C4-2B (cell line): ENCODE measurements at regions not wholly inside any gene's neighbourhood (a gene's known extent, or its start where the extent isn't known, plus 50 kb on each side); places are given as distances from the start of the nearest gene placed in this dataset.

Source experiments
- H3K27ac ChIP-seq: fragments of 450-650 bp; 2 replicates; pipeline ENCODE4 v1.5.1; 2017
- ZFX ChIP-seq: fragments of 450-650 bp; IDR thresholded peaks from 2 replicates; pipeline ENCODE4 v1.6.1; 2017
- TF ChIP-seq, protein P1 (sequence below): fragments of 450-650 bp; conservative IDR thresholded peaks from 2 replicates; pipeline ENCODE4 v1.5.1; 2017; ENCODE audit warnings: mild to moderate bottlenecking

DNA sequence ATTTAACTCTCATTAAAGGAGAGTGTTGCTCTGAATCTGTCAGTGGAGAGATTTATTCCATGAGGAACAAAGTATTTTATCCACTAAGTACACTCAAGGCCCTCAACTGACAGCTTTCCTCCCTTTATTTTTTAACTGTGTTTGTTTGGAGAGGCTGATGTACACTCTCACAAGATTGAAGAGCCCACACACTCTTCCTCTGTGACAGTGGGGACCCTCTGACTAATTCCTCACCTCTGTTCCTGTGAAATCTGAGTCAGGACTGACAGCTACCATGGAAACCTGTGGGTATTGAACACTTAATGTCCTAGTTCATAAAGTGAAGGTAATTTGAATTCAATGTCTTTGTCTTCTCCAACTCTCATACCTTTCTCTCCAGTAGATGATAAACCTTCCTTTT lies 189.8 kb upstream of the PITRM1 start:
- TF ChIP-seq, protein P1, sequence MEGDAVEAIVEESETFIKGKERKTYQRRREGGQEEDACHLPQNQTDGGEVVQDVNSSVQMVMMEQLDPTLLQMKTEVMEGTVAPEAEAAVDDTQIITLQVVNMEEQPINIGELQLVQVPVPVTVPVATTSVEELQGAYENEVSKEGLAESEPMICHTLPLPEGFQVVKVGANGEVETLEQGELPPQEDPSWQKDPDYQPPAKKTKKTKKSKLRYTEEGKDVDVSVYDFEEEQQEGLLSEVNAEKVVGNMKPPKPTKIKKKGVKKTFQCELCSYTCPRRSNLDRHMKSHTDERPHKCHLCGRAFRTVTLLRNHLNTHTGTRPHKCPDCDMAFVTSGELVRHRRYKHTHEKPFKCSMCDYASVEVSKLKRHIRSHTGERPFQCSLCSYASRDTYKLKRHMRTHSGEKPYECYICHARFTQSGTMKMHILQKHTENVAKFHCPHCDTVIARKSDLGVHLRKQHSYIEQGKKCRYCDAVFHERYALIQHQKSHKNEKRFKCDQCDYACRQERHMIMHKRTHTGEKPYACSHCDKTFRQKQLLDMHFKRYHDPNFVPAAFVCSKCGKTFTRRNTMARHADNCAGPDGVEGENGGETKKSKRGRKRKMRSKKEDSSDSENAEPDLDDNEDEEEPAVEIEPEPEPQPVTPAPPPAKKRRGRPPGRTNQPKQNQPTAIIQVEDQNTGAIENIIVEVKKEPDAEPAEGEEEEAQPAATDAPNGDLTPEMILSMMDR, result no peak
- no peak for TF ChIP-seq ZFX
- H3K27ac ChIP-seq, result no peak overlapping the region

DNA sequence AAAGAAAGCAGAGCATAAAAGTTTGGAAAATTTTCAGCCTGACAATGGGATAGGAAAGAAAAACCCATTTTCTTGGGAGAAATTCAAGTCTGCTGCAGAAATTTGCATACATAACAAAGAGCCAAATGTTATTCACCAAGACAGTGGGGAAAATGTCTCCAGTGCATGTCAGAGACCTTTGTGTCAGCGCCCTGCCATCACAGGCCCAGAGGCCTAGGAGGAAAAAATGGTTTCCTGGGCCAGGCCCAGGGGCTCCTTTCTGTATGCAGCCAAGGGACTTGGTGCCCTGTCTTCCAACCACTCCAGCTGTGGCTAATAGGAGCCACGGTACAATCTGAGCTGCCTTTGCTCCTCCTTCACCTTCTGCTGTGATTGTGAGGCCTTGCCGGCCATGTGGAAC lies 189.1 kb upstream of the PITRM1 start:
- TF ChIP-seq, protein P1, result no peak
- TF ChIP-seq ZFX, result no peak
- H3K27ac ChIP-seq, result no peak overlapping the region

DNA sequence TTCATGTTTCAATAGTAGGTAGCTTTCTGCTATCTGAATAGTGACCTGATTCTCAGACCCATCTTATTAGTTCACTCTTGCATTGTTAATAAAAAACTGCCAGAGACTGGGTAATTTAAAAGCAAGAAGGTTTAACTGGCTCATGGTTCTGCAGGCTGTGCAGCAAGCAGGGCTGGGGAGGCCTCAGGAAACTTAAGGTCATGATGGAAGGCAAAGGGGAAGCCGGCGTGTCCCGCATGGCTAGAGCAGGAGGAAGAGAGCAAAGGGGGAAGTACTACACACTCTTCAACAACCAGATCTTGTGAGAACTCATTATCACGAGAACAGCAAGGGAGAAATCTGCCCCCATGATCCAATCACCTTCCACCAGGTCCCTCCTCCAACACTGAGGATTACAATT lies 185.2 kb upstream of the PITRM1 start:
- H3K27ac ChIP-seq, result no peak overlapping the region
- TF ChIP-seq, protein P1, result no peak
- TF ChIP-seq ZFX, result no peak

DNA sequence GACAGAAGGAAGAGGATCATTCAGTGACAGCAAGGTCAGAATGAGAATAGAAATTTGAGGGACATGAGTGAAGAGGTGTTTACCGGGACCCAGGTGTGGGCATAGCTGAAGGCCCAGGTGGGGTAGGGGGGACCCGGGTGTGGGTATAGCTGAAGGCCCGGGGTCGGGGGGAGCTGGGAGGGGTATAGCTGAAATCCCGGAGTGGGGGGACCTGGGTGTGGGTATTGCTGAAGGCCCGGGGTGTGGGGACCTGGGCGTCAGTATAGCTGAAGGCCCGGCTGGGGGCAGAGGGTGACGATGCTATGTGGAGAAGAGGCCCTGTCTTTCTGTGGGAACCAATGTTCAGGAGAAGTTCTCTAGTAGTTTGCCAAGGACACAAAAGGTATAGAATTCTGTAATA lies 183.0 kb upstream of the PITRM1 start:
- TF ChIP-seq, protein P1, result no peak
- no peak for TF ChIP-seq ZFX
- H3K27ac ChIP-seq, result no peak overlapping the region

DNA sequence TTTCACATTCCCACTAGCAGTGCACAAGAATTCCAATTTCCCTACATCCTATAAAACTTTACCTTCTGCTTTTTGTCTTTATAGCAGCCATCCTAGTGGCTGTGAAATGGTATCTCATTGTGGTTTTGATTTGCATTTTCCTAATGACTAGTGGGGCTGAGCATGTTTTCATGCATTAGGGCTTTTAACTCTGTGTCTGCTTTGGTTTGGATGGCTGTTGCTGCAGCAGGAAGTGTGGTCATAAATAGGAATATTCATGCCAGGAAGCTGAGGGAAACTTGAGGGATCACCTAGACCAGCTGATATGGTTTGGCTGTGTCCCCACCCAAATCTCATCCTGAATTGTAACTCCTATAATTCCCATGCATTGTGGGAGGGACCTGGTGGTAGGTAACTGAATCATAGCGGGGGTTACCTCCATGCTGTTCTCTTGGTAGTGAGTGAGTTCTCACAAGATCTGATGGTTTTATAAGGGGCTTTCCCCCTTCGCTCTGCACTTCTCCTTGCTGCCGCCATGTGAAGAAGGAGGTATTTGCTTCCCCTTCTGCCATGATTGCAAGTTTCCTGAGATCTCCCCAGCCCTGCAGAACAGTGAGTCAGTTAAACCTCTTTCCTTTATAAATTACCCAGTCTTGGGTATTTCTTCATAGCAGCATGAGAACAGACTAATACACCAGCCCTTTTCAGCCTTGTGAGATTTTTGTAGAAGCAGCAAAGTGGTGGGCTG lies 181.8 kb upstream of the PITRM1 start:
- H3K27ac ChIP-seq, result no peak overlapping the region
- TF ChIP-seq, protein P1, result no peak
- no peak for TF ChIP-seq ZFX

DNA sequence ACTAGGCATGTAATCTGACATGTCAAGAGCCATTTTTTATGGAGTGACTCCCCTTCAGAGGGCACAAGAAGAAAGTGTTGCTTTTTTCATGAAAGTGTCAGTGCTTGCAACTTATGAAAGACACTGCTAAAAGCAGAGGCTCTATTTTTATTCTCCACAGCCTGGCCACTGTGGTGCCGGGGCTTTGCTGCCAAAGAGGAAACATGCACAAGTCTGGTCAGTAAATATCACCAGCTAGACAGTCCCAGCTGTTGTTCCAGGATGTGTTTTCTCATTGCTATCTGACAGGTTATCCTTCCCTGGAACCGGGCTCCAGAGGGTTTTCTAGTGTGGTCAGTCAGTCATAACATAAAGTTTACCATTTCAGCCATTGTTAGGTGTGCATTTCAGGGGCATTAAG lies 180.7 kb upstream of the PITRM1 start:
- no peak overlapping the region for H3K27ac ChIP-seq
- TF ChIP-seq ZFX, result no peak

DNA sequence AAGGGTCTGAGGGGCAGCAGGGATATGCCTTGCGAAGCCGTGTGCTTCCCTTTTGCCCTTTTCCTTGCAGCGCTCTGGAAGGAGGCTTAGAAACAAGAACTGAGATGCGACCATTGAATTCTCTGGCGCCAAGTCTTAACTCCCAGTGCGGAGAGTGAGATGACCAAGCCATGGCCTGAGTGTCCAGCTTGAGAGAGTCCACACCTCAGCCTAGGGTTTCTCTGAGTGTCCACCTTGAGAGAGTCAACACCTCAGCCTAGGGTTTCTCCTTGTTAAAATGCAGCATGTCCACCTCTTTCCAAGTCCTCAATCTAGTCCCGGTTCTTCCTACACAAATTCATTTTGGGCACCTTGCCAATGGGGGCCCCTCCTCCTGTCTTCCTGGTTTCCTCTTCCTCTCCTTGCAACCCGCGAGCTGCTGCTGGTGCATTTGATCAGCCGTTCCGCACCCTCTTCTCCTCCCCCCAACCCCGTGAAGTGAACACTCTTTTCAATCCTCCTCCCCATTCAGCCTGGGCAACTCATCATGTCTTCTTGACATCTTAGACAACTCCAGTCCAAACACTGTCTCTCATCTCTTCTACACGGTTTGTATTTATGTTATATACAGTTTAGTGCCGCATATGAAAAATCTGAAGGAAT lies 178.2 kb upstream of the PITRM1 start:
- TF ChIP-seq ZFX, result no peak
- TF ChIP-seq, protein P1, result no peak
- H3K27ac ChIP-seq, result no peak overlapping the region

DNA sequence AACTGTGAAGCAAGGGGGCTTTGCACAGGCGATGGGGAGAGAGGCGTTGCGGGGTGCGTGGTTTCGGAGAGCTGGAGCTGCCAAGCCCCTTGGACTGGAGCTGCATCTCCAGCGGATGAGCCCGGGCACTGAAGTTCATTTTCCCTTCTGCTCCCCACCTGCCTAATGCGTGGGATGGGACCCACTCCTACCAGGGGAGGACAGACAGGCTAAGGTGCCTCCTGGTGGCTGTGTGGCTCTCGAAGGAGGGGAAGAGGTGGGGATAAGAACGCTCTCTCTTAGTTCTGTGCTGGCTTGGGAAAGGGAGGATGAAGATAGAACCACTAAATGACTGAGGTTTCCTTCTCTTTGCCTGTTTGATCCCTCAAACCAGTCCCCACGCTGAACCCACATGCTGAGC lies 177.6 kb upstream of the PITRM1 start:
- TF ChIP-seq, protein P1, result no peak
- TF ChIP-seq ZFX, result no peak
- H3K27ac ChIP-seq, result no peak overlapping the region
